ENCODE measurements at regions not wholly inside any gene's neighbourhood (a gene's known extent, or its start where the extent isn't known, plus 50 kb on each side); places are given as distances from the start of the nearest gene placed in this dataset.

DNA sequence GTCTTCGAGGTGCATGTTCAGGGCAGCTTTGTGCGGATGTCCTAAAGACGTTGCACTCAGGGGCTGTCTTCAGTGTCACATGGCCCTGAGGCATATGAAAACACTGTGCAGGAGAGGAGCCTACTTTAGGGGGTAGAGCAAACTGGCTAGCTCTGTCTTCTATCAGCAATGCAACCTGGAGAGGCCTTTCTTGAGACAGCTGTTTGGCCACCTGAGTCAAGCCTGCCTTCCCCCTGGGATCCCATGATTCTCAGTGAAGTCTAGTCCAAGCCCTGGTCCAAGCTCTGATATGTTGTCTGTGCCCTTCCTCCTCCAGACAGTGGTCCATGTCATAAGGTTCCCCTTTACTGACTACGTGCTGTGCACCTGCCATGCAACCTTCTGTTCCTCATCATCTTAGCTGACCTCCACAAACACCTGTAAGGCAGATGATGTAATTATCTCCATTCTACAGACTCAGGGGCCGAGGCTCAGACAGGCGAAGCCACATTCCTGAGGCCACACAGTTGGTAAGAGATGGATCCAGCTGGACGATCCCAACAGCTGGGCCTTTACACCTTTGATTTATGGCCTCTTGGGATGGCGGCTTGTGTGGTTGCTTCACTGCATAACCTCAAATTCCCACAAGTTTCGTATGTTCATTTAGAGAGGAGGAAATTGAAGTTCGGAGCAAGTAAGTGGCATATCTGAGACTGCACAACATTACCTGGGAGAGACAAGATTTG, 109.9 kb downstream of the COPS8 start:
- no peaks in the 10 kb centered on the region for H4K20me1 ChIP-seq (ENCODE audit: low read depth)
- no peak overlapping the region for H3K4me2 ChIP-seq

DNA sequence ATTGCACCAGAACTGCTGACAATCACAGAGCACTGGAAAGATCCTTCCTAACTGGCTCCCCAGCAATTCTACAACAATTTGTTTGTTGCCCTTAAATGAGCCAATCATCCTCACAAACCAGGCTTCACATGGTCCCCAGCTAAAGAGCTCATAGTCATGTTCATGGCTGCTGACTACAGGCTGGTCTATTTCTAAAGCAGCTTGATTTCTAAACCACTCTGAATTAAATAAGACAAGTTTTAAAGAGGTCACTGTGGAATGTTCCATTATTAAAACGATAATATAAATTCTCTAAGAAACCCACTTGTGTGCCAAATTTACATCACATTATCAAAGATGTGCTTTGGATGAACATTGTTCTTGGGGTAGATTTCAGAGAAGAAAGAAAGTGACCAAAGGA, 110.7 kb downstream of the COPS8 start:
- no peak overlapping the region for H2AFZ ChIP-seq (replicated peaks)
- H3F3A ChIP-seq (ENCODE audit: low read depth) = no peaks in the 10 kb centered on the region
- no peak overlapping the region for H3K9ac ChIP-seq
- H3K4me3 Mint-ChIP-seq = no peak overlapping the region
- H3K27ac ChIP-seq = no peak overlapping the region
- H3K4me2 ChIP-seq = no peak overlapping the region
- peaks cover 24% of the 10 kb centered on the region for H3K4me1 Mint-ChIP-seq
- H3K9me3 ChIP-seq (ENCODE audit: low read depth) = no peaks in the 10 kb centered on the region
- no peak for DNase-seq (ENCODE audit: low spot score)
- H3K9me3 Mint-ChIP-seq = no peaks in the 10 kb centered on the region
- no peaks in the 10 kb centered on the region for H3K27me3 ChIP-seq
- H3K27me3 Mint-ChIP-seq (ENCODE audit: insufficient read depth, low read depth) = peaks cover 4% of the 10 kb centered on the region
- no peaks in the 10 kb centered on the region for H3K79me2 ChIP-seq (ENCODE audit: low read depth)
- H3K36me3 Mint-ChIP-seq = no peaks in the 10 kb centered on the region
- no peak overlapping the region for H3K4me3 ChIP-seq
- no peaks in the 10 kb centered on the region for H3K36me3 ChIP-seq
- TF ChIP-seq EZH2phosphoT487 (IDR thresholded peaks at IDR 0.05) = no peak
- TF ChIP-seq, protein P1, sequence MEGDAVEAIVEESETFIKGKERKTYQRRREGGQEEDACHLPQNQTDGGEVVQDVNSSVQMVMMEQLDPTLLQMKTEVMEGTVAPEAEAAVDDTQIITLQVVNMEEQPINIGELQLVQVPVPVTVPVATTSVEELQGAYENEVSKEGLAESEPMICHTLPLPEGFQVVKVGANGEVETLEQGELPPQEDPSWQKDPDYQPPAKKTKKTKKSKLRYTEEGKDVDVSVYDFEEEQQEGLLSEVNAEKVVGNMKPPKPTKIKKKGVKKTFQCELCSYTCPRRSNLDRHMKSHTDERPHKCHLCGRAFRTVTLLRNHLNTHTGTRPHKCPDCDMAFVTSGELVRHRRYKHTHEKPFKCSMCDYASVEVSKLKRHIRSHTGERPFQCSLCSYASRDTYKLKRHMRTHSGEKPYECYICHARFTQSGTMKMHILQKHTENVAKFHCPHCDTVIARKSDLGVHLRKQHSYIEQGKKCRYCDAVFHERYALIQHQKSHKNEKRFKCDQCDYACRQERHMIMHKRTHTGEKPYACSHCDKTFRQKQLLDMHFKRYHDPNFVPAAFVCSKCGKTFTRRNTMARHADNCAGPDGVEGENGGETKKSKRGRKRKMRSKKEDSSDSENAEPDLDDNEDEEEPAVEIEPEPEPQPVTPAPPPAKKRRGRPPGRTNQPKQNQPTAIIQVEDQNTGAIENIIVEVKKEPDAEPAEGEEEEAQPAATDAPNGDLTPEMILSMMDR (IDR thresholded peaks at IDR 0.05) = no peak
- no peak for TF ChIP-seq EZH2 (IDR thresholded peaks at IDR 0.05)
- H4K20me1 ChIP-seq (ENCODE audit: low read depth) = no peaks in the 10 kb centered on the region
- H3K4me1 ChIP-seq = peaks cover 3% of the 10 kb centered on the region
- no peak overlapping the region for H3K27ac Mint-ChIP-seq

More for the DNA sequence above, 109.9 kb downstream of the COPS8 start:
- H3K36me3 Mint-ChIP-seq = no peaks in the 10 kb centered on the region
- H3K36me3 ChIP-seq = no peaks in the 10 kb centered on the region
- peak overlapping the region; percentile 37 for H3K27ac Mint-ChIP-seq
- H3K9me3 Mint-ChIP-seq = no peaks in the 10 kb centered on the region
- H3K4me1 ChIP-seq = peaks cover 3% of the 10 kb centered on the region
- no peaks in the 10 kb centered on the region for H3K79me2 ChIP-seq (ENCODE audit: low read depth)
- H3K9ac ChIP-seq = no peak overlapping the region
- peaks cover 4% of the 10 kb centered on the region for H3K27me3 Mint-ChIP-seq (ENCODE audit: insufficient read depth, low read depth)
- peaks cover 19% of the 10 kb centered on the region for H3K4me1 Mint-ChIP-seq
- H3K4me3 ChIP-seq = no peak overlapping the region
- no peak overlapping the region for H3K4me3 Mint-ChIP-seq
- H3K9me3 ChIP-seq (ENCODE audit: low read depth) = no peaks in the 10 kb centered on the region
- H2AFZ ChIP-seq (replicated peaks) = no peak overlapping the region
- no peaks in the 10 kb centered on the region for H3K27me3 ChIP-seq
- DNase-seq (ENCODE audit: low spot score) = no peak
- TF ChIP-seq EZH2 (IDR thresholded peaks at IDR 0.05) (no peak), EZH2phosphoT487 (IDR thresholded peaks at IDR 0.05) (no peak)
- TF ChIP-seq, protein P1 (IDR thresholded peaks at IDR 0.05) = no peak
- no peak overlapping the region for H3K27ac ChIP-seq
- H3F3A ChIP-seq (ENCODE audit: low read depth) = no peaks in the 10 kb centered on the region

DNA sequence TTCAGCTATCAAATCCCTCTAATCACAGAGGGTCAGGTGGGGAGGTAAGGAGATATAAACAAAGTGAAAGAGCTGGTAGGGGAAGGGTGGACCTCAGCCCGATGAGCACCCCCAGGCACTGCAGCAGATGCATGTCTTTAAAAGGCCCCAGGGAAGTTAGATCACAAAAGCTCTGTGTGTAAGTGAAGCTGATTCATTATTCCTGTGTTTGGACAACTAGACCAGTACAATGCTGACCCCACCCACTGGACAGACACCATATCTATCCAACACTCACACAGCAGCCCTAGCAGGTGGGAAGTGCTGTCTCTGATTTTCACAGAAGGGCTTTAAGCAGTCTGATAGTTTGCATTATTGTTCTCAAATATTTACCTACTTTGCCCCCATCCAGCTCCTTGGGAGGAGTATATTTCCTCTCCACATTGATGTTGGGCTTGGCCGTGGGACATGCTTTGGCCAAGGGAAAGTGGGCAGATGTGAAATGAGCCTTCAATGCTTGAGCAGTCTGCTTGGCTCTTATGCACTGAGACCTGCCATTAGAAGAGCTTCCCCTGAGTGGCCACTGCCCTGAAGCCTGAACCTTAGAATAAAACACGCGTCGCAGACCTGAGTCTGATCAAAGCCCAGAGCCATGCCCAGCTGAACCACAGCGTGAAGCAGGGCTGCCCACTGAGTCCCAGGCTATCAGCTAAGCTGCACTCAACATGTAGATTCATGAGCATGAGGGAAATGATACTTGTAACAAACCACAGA, 111.4 kb downstream of the COPS8 start:
- DNase-seq (ENCODE audit: low spot score) = no peak
- Histone ChIP-seq H3F3A (ENCODE audit: low read depth) (no peaks in the 10 kb centered on the region), H4K20me1 (ENCODE audit: low read depth) (no peaks in the 10 kb centered on the region), H3K4me3 (no peak overlapping the region), H3K4me2 (no peak overlapping the region), H3K79me2 (ENCODE audit: low read depth) (no peaks in the 10 kb centered on the region), H3K36me3 (no peaks in the 10 kb centered on the region), H2AFZ (replicated peaks) (no peak overlapping the region), H3K27me3 (no peaks in the 10 kb centered on the region), H3K27ac (no peak overlapping the region), H3K9me3 (ENCODE audit: low read depth) (no peaks in the 10 kb centered on the region), H3K4me1 (no peaks in the 10 kb centered on the region), H3K9ac (no peak overlapping the region)
- no peak overlapping the region for H3K27ac Mint-ChIP-seq
- H3K4me3 Mint-ChIP-seq = no peak overlapping the region
- H3K9me3 Mint-ChIP-seq = no peaks in the 10 kb centered on the region
- TF ChIP-seq EZH2phosphoT487 (IDR thresholded peaks at IDR 0.05) (no peak), EZH2 (IDR thresholded peaks at IDR 0.05) (no peak)
- TF ChIP-seq, protein P1 (IDR thresholded peaks at IDR 0.05) = no peak
- peaks cover 26% of the 10 kb centered on the region for H3K4me1 Mint-ChIP-seq
- peaks cover 4% of the 10 kb centered on the region for H3K27me3 Mint-ChIP-seq (ENCODE audit: insufficient read depth, low read depth)
- no peaks in the 10 kb centered on the region for H3K36me3 Mint-ChIP-seq

Data from neural progenitor cell (in vitro differentiated cells).